ENCODE measurements at regions not wholly inside any gene's neighbourhood (a gene's known extent, or its start where the extent isn't known, plus 50 kb on each side); places are given as distances from the start of the nearest gene placed in this dataset.

- no peak for TF ChIP-seq EZH2 (IDR thresholded peaks at IDR 0.05; ENCODE audit: borderline replicate concordance, low read depth, low read length, severe bottlenecking)
- TF ChIP-seq CTCF (IDR thresholded peaks at IDR 0.05; ENCODE audit: borderline replicate concordance, extremely low read depth, low read length, poor library complexity, severe bottlenecking): no peak
Observed at GRCh38 chrX:9134366-9134765, 100.4 kb upstream of the FAM9B start.
